NB4 (cell line): ENCODE measurements at regions not wholly inside any gene's neighbourhood (a gene's known extent, or its start where the extent isn't known, plus 50 kb on each side); places are given as distances from the start of the nearest gene placed in this dataset.

Experiments
- MAX ChIP-seq: IDR thresholded peaks from 2 replicates; pipeline ENCODE4 v1.6.1; 2011; ENCODE audit warnings: low read depth, low read length
- MYC ChIP-seq: IDR thresholded peaks from 2 replicates; pipeline ENCODE4 v1.6.1; 2011; ENCODE audit warnings: low read depth, low read length
- POLR2A ChIP-seq: IDR thresholded peaks from 2 replicates; pipeline ENCODE4 v1.6.1; 2011; ENCODE audit warnings: mild to moderate bottlenecking; ENCODE audit not compliant: insufficient read length; ENCODE audit errors: extremely low read depth
- TF ChIP-seq, protein P1 (sequence below): IDR thresholded peaks from one replicate; pipeline ENCODE4 v1.5.1; 2012; ENCODE audit warnings: low read depth, low read length

DNA sequence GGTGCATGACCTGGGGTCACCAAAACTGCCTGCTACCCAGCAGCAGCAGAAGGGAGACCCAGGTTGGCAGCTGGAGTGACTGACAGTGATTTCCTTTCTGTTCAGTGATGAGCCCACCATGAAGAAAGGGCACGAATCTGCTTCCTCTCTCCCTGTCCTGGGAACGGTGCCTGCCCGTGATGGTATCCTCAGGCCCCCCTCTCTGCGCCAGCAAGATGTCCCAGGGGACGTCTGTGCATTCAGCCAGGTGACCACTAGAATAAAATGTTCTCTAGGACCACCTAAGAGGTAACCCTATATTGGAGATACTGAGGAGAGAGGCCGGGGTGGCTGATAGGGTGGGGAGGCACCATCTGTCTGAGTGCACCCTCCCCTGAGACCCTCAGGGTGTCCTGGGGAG is 294.7 kb downstream of the QKI start:
- TF ChIP-seq POLR2A (no peak), MAX (no peak), MYC (no peak)
- TF ChIP-seq, protein P1, sequence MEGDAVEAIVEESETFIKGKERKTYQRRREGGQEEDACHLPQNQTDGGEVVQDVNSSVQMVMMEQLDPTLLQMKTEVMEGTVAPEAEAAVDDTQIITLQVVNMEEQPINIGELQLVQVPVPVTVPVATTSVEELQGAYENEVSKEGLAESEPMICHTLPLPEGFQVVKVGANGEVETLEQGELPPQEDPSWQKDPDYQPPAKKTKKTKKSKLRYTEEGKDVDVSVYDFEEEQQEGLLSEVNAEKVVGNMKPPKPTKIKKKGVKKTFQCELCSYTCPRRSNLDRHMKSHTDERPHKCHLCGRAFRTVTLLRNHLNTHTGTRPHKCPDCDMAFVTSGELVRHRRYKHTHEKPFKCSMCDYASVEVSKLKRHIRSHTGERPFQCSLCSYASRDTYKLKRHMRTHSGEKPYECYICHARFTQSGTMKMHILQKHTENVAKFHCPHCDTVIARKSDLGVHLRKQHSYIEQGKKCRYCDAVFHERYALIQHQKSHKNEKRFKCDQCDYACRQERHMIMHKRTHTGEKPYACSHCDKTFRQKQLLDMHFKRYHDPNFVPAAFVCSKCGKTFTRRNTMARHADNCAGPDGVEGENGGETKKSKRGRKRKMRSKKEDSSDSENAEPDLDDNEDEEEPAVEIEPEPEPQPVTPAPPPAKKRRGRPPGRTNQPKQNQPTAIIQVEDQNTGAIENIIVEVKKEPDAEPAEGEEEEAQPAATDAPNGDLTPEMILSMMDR, result no peak
